HG03108 (cell line): ENCODE measurements at regions not wholly inside any gene's neighbourhood (a gene's known extent, or its start where the extent isn't known, plus 50 kb on each side); places are given as distances from the start of the nearest gene placed in this dataset.

Source experiments
- ATAC-seq: cut with Tn5 transposase; IDR thresholded peaks from one replicate; pipeline ENCODE4 v1.9.1; 2021; ENCODE audit warnings: moderate library complexity; ENCODE audit not compliant: unreplicated experiment

DNA sequence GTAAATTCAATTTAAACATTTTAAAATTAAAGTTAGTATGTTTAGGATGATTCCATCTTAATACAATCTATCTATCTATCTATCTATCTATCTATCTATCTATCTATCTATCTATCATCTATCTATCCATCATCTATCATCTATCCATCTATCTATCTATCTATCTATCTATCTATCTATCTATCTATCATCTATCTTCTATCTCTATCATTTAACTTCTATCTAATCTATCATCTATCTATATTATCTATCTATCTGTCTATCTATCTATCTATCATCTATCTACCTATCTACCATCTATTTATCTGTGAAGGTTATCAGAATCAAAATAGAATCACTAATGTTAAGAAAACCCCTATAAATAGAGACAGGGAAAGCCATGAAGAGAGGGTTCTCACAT lies 78.3 kb downstream of the RAMP3 start:
- ATAC-seq = no peak

DNA sequence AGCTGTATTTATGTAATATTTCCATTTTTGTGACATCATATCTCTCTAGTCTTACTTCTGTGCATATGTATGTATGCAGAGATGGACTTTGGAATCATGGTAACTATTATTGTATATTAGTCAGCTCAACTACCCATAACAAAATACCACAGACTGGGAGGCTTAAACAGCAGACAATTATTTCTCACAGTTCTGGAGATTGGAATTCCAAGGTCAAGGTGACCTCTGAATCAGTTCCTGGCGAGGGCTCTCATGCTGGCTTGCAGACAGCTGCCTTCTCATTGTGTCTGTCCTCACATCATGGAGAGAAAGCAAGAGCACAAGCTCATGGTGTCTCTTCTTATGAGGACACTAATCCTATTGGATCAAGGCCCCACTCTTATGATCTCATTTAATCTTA lies 79.1 kb downstream of the RAMP3 start:
- ATAC-seq = no peak

DNA sequence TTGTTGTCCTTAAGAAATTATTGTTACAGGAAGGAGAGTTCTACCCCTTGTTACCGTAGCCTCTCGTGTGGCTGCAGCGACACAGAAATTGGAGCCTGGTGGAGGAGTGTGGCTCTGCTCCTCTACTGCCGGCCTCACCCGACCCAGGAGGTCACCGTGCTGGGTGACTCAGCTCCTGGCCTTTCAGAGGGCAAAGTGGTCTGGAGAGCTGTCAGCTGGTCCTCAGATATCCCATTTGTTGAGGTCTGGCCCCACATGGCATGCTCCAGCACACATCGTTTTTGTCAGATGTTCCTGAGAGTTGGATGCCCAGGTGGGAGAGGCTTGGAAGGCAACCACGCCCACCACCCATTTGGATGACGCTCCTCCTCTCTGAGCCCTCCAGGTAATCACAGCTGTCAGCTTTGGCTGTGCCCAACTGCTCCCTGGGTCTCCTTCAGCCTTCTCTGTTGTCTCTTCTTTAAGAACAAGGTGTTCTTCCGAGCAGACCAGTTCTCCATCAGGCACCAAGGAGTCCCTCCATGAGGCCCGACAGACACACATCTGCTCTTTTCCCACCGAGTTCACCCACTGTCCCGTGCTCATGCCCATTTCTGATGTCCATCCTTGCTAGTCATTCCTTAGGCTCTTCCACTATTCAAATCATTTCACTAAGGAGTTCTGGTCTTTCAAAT lies 80.3 kb downstream of the RAMP3 start:
- ATAC-seq = no peak

DNA sequence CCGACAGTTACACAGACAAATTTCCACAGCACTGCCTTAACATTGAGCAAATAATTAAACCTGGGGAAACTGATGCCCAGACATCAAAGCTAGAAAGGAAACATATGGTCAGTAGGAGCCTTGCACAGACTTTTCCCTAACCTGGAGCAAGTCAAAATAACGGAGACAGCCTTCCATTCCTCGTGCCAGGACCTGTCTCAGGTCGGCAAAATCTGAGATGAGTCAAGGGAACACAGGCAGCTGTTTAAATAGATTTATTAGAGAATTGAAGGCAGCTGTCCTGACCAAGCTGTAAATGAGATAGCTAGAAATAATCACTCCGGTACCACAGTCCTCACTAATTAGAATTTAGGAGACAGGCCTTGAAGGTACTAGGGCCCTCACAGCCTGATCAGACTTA lies 81.2 kb downstream of the RAMP3 start:
- ATAC-seq = no peak

DNA sequence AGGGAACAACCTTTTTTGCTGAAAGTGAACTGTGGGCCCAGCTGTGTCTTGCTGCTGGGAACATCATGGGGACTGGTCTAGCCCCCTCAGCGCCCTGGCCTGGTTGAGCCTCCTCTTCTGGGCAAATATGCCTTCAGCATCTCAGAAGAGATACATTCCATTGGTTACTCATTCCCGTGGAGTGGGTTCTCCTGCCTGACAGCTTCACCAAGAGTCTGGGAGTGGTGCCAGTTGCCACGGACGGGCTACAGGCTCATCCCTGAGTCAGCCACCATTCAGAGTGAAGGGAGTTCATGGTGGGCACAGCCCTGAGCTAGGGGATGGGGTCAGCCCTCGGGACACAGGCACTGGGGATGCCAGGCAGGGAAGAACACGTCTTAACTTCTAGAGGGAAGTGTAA lies 81.9 kb downstream of the RAMP3 start:
- no peak for ATAC-seq

DNA sequence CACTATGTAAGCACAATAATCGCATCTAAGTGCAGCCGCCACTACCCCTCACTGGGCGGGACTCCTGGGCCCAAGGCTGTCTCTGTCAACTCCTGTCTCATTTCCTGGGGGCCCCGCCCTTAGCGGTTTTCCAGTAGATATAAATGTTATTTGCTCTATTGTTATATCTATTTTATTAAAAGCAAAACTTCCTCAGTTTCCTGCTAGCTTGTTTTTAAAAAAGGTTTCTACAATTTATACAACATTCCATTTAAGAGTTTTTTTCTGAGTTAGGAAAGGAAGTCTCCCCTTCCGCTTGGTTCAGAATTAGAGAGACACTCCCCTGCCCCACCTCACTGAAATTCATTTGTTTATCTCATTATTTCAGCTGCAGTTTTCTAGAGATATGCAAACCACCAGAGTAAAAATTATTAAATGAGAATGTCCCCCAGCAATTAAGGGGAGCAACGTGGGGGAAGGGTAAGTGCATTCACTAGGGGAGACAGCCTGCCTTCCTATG lies 82.7 kb downstream of the RAMP3 start:
- ATAC-seq = no peak

DNA sequence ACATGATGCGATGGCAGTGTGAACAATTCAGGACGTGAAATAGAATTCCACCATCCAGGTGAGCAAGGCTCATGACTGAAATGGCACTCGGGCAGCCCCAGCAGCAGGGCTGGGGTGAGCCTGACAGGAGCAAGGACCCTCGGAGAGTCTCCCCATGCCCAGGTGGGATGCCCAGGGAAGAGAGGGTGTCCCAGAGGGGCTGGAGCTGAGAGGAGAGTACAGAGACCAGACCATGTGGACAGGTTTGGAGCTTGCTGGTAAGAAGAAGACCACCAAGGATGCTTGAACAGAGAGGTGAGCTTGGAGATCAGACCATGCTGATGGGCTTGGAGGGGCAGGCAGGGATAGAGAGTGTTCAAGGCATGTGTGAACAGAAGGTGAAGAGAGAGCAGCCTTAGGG lies 83.3 kb downstream of the RAMP3 start:
- ATAC-seq = no peak

DNA sequence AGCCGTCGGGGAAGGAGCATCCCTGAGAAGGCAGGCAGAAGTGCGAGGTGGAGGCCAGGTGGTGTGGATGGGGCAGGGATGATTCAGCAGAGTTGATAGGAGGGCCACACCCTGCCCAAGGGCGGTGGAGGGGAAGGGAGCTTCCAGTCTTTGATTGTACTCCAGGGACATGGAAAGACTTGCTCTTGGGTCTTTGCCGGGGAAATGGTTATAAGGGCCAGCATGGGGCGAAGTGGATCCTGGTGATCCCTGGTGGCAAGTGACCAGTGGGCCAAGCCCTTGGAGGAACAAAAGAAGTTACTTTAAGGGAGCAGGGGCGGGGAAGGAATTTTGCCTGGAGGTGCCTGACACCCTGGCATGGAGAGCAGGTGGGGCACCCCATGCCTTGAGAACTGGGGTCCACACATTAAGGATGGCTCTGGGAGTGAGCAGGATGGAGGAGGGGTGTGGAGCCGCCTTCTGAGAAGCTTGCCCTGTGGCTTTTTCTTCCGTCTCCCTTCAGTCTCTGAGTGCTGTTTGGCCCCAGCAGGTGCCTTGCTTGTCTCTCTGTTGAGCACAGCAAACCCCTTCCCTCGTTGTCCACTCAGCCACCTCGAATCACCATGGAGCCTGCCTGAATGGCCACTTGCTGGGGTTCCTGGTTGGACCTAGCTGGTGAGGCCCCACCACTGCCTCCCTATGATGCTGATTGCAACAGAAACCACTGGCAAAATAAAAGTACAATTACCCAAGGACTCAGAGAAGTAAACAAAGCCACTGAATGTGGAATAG lies 83.9 kb downstream of the RAMP3 start:
- no peak for ATAC-seq

DNA sequence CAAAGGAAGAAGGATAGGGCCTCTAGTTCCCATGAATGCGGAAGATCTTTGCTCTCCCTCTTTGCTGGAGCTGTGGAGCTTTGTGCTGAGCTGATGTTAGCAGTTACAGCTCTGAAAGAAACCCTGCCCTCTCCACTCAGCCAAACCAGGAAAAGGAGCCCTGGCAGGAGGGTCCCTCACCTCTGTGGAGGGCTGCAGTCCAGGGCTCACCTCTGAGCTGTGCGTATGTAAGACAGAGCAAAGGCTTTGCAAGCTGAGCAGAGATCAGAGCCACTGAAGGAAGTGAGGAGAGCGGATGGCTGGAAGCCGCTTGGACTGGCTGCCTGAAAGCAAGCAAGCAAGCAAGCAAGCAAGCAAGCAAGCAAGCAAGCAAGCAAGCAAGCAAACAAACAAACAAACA lies 84.7 kb downstream of the RAMP3 start:
- no peak for ATAC-seq

DNA sequence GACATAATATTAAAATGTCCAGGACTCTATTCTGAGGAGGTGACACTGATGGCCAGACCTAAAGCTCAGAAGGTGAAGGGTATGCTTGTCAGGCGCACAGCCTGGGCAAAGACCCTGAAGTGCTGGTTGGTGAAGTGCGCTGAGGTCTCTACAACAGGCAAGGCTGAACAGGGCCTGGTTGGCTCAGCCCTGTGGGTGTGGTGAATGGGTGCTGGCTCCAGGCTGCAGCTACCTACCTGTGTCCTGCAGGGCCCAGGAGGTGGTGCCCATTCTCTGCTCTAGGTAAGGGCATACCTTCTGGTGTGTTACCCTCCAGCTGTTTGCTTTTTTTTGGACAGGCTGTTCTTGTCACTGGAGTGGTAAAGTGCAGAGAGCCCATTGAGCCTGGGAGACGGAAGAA lies 85.1 kb downstream of the RAMP3 start:
- ATAC-seq = no peak

DNA sequence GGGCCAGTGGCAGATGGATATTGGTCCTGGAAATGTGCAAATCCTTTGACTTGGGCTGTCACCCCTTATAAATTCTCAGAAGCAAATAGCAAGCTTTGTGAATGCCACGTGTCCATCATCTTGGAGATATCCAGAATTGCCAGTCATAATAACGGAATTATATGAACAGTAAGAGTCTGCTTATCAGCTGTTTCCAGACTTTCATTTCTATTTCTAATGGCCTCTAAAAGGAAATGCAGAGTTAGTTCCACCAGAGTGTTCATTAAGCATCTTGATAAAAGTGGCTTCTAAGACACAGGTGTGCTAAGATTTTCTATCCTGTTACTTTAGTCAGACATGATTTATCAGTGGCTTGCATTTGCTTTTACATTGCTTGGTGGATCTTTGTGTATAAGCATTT lies 87.4 kb downstream of the RAMP3 start:
- ATAC-seq = no peak

DNA sequence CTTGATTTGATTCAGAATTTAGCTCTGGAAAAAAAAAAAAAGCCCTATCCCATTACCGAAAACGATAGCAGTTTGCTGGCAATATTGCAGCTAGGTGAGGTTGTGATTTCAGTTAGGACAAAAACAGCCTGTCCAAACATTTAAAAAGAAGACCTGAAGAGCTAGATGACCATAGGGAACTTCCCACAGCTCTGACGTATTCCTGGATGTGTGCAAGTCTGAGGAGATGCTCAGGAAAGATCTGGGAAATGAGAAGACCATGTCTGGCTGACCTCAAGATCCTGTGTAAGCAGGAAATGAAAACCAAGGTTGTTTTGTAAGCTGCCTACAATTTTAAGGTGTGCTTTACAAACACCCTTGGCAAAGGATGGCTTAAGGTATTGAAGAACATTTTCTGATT lies 88.7 kb downstream of the RAMP3 start:
- ATAC-seq = no peak

DNA sequence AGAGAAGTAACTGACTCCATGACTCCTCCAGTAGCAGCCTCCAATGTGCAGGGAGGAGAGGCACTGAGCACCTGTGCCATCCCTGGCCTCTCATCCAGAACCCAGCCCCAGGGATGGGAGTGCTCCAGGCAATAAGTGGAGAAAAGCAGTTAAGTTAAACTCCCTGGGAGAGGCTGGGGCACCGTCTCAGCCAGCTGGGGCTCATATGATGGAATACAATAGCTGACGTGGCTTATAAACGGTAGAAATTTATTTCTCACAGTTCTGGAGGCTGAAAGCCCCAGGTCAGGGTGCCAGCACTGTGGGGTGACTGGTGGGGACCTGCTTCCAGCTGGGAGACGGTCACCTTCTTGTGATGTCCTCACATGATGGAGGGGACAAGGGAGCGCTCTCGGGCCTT lies 94.7 kb downstream of the RAMP3 start:
- ATAC-seq = no peak

DNA sequence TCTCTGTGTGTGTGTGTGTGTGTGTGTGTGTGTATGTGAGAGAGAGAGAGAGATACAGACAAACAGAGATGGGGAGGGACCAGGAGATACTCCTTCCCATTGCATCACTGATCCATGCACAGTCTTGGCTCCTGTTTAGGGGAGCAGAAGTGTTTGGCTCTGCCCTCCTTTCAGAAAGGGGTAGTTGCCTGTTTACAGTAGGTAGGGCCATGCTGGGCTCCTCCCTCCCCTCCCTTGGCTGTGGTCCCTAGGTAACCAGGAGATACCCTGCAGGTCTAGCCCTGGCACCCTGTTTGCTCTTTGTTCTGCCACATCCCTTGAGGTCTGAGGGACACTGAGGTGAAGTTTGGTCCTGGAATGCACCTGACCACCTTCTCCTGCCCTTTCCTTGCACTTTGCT lies 95.3 kb downstream of the RAMP3 start:
- no peak for ATAC-seq

DNA sequence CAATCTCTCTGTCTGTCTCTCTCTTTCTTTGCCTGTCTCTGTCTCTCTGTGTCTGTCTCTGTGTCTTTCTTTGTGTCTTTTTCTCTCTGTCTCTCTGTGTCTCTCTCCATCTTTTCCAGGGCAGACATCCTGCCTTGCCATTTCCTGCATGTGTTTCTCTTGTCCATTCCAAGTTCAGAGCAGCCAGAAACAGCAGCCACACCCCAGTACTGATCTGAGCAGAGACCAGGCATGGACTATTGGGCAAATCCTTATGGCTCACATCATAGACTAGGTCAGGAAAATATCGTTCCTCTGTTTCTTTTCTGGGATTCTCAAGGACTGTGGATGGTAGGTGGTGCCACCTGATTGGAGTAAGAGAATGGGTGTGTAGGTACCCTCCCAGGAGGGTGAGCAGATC lies 95.8 kb downstream of the RAMP3 start:
- no peak for ATAC-seq

DNA sequence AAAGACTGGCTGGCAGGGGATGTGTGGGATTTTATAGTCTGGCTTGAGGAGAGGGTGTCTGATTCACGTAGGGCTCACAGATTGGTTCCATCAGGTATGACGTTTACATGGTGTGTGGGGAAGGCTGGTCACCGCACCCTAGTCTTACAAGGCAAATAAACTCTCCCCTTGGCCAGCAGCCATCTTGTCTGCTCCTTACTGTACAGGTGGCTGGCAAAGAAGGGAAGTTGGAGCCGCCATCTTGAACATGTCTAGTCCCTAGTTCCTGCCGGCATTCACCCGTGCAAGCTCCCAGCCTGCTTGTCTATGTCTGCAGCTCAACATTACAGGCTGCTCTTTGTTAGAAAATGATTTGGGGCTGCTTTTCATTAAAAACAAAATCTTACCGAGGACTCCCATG lies 97.6 kb downstream of the RAMP3 start:
- ATAC-seq = no peak

DNA sequence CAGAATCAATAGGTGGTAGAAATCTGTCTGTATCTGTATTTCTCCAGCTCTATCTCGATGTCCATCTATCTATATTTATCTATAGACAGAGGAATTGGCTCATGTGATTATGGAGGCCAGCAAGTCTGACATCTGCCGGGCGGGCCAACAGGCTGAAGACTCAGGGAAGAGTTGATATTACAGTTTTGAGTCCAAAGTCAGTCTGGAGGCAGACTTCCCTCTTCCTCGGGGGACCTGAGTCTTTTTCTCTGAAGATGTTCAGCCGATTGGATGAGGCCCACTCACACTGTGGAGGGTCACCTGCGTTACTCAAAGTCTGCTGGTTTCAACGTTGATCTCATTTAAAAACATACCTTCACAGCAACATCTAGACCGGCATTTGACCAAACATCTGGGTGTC lies 98.7 kb downstream of the RAMP3 start:
- ATAC-seq = no peak

DNA sequence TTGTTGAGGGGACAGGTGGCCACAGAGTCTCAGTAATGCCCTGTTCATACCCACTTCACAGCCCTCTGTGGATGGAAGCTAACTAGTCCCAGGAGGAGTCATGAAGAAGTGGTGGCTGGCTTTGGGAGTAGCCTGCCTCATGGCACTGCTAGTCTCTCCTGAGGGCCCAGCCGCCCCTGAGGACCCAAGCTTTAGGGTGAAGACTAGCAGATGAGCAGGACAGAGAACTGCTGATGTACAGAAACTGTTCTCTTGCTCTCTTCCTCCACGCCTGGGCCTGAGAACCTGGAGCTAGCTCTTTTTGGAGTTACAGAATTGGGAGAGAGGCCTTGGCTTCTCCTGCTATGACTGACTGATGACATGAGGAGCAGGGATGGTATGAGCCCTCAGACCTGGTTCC lies 99.2 kb downstream of the RAMP3 start:
- ATAC-seq = no peak

DNA sequence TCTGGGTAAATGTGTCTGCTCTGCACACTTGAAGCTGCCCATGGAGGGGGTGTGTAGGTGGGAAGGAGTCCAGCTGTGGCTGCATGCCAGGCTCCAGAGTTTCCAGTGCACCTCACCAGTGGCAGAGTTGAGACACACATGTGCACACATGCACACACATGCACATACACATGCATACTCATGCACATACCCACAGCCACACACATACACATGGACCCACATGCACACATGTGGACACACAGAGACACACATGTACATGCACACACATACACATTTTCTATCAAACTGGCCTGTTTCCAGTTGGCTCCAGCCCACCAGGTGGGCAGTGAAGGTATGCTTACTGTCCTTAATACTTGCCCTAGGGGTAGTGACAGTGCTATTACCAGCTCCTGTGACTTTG lies 99.7 kb downstream of the RAMP3 start:
- no peak for ATAC-seq

DNA sequence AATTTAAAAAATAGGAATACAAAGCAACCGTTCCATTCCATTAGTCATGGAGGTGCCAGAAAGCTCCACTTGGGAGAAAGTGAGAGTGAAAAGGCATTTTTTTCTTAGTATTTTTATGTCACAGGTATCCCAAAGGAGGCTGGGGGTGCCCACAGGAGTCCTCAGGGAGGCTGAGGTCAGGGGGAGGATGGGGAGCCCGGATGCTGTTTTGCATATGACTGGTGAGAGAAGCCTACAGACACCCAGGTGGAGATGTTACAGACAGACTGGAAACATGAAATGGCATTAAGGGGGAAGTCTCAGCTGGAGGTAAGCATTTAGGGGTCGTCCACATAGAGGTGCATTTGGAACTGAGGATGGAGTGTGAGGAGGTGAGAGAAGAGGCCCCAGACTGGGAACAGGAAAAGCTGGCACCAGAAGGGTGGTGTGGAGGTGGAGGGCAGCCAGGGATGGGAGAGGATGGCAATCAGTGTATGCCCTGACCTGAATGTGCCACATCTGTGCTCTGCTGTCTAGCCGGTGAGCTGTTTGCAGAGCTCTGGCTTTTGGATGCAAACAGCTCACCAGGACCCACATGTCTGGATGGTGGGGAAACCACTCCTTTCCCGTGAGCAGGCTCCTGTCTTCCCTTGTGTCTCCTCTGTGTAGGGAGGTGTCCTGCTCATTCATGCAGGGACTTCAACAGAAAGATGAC lies 101.1 kb downstream of the RAMP3 start:
- no peak for ATAC-seq

DNA sequence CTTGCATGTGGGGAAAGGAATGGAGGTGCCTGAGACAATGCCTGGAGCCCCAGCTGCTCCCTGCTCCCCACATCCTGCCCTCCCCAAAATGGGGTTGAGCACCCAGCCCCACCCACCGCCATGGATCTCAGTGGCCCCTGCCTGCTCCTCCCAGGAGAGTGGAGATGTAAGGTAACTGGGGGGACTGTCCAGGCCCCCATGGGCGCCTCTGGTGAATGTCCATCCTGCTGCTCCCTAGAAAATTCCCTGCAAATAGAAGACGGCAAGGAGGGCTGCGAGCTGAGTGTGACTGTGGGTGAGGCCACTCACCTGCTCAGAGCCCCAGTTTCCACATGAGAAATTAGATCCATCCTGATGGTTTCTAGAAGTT lies 101.6 kb downstream of the RAMP3 start:
- ATAC-seq = no peak

DNA sequence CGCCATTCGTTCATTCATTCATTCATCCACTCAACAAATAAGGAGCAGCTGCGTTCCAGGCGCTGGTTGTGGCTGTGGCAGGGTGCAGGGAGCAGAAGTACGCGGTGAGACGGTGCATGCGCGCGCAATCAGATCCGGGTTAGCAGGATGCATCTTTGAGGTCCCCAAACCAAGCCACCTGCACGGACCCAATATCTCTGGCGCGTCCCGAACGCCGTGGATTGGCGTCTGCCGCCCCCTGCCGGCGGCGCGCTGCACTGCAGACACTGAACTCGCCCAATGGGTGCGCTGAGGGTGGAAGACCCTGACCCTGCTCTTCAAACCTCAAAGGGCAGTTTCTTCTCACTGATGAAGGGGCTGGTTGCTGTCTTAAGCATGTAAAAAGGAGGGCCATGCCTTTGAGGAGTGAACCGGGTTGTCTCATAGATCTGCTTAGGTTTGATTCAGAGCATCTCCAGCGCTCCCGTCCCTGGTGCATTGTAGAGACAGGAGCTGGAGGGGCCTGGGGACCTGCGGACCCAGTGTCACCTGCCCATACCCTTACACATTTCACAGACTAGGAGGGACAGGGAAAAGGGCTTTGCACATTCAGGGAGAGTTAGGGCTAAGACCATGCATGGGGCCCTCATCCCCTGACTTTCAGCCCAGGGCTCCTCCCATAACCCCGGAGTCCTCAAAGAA lies 102.5 kb downstream of the RAMP3 start:
- ATAC-seq = no peak
